HEK293T (cell line): ENCODE measurements at regions not wholly inside any gene's neighbourhood (a gene's known extent, or its start where the extent isn't known, plus 50 kb on each side); places are given as distances from the start of the nearest gene placed in this dataset.

ENCODE experiments used
- CTCF ChIA-PET: fragments of 350-600 bp; formaldehyde crosslinking; extraction: SDS; loops from one replicate; lab custom pipeline; 2021; ENCODE audit warnings: antibody characterized with exemption, inconsistent platforms; lab: Yijun Ruan, JAX
- POLR2A ChIA-PET: fragments of 350-600 bp; formaldehyde crosslinking; extraction: SDS; loops from one replicate; lab custom pipeline; 2020; ENCODE audit warnings: antibody characterized with exemption, inconsistent platforms; lab: Yijun Ruan, JAX
- DNase-seq: peaks from one replicate; pipeline ENCODE4 v3.0.0; 2012; ENCODE audit warnings: mixed read lengths; ENCODE audit errors: extremely low spot score
- ARNT ChIP-seq: fragments of 450-650 bp; IDR thresholded peaks from 2 replicates; pipeline ENCODE4 v1.6.1; 2017; ENCODE audit warnings: mild to moderate bottlenecking
- BHLHE40 ChIP-seq: fragments of 450-650 bp; IDR thresholded peaks from 2 replicates; pipeline ENCODE4 v1.6.1; 2016; ENCODE audit warnings: mild to moderate bottlenecking, moderate library complexity, borderline replicate concordance
- CTBP1 ChIP-seq: fragments of 450-650 bp; IDR thresholded peaks from 2 replicates; pipeline ENCODE4 v1.6.1; 2016; ENCODE audit warnings: borderline replicate concordance
- ELF4 ChIP-seq: fragments of 450-650 bp; IDR thresholded peaks from 2 replicates; pipeline ENCODE4 v1.6.1; 2017; ENCODE audit warnings: antibody characterized with exemption
- FOXA1 ChIP-seq: fragments of 450-650 bp; IDR thresholded peaks from 2 replicates; pipeline ENCODE4 v1.6.1; 2016; ENCODE audit warnings: mild to moderate bottlenecking
- FOXK2 ChIP-seq: fragments of 450-650 bp; IDR thresholded peaks from 2 replicates; pipeline ENCODE4 v1.6.1; 2016; ENCODE audit warnings: mild to moderate bottlenecking
- FOXM1 ChIP-seq: fragments of 450-650 bp; IDR thresholded peaks from 2 replicates; pipeline ENCODE4 v1.6.1; 2017; ENCODE audit warnings: mild to moderate bottlenecking, borderline replicate concordance
- HDGF ChIP-seq: fragments of 450-650 bp; IDR thresholded peaks from 2 replicates; pipeline ENCODE4 v1.6.1; 2017; ENCODE audit warnings: antibody characterized with exemption, borderline replicate concordance
- L3MBTL2 ChIP-seq: fragments of 450-650 bp; conservative IDR thresholded peaks from 2 replicates; pipeline ENCODE4 v1.6.1; 2016; ENCODE audit warnings: mild to moderate bottlenecking
- LEF1 ChIP-seq: fragments of 450-650 bp; IDR thresholded peaks from 2 replicates; pipeline ENCODE4 v1.6.1; 2017; ENCODE audit warnings: mild to moderate bottlenecking, borderline replicate concordance
- NFRKB ChIP-seq: fragments of 450-650 bp; IDR thresholded peaks from 2 replicates; pipeline ENCODE4 v1.6.1; 2016; ENCODE audit warnings: mild to moderate bottlenecking, moderate library complexity
- PKNOX1 ChIP-seq: fragments of 450-650 bp; IDR thresholded peaks from 2 replicates; pipeline ENCODE4 v1.6.1; 2016
- SP1 ChIP-seq: fragments of 450-650 bp; IDR thresholded peaks from 2 replicates; pipeline ENCODE4 v1.6.1; 2017
- SUZ12 ChIP-seq: fragments of 450-650 bp; IDR thresholded peaks from 2 replicates; pipeline ENCODE4 v1.6.1; 2016; ENCODE audit warnings: mild to moderate bottlenecking
- TARDBP ChIP-seq: fragments of 450-650 bp; IDR thresholded peaks from 2 replicates; pipeline ENCODE4 v1.6.1; 2016
- ZNF384 ChIP-seq: fragments of 450-650 bp; IDR thresholded peaks from 2 replicates; pipeline ENCODE4 v1.6.1; 2016

- no peak for TF ChIP-seq BHLHE40
- CTCF ChIA-PET: no interaction called here
These were observed 601.0 kb downstream of the PDCD6IP start for GRCh38 chr3:34399401-34399800.

GRCh38 chr3:34405159-34405558 lies 606.7 kb downstream of the PDCD6IP start:
- POLR2A ChIA-PET: no interaction called here
- DNase-seq: no peak
- CTCF ChIA-PET: no interaction called here
- TF ChIP-seq SUZ12: no peak
- TF ChIP-seq ZNF384: no peak
- TF ChIP-seq PKNOX1: no peak
- TF ChIP-seq NFRKB: no peak
- TF ChIP-seq FOXM1: no peak
- TF ChIP-seq ARNT: no peak
- no peak for TF ChIP-seq L3MBTL2
- no peak for TF ChIP-seq FOXA1
- no peak for TF ChIP-seq BHLHE40
- TF ChIP-seq SP1: no peak
- TF ChIP-seq CTBP1: no peak
- no peak for TF ChIP-seq HDGF
- no peak for TF ChIP-seq ELF4
- no peak for TF ChIP-seq TARDBP
- no peak for TF ChIP-seq LEF1
- no peak for TF ChIP-seq FOXK2

More at GRCh38 chr3:34399401-34399800, 601.0 kb downstream of the PDCD6IP start:
- DNase-seq: no peak
- POLR2A ChIA-PET: no interaction called here

- CTCF ChIA-PET: no interaction called here
- no peak for TF ChIP-seq FOXM1
These were observed 608.9 kb downstream of the PDCD6IP start for GRCh38 chr3:34407281-34407680.

GRCh38 chr3:34408088-34408487 lies 609.7 kb downstream of the PDCD6IP start:
- ChIA-PET POLR2A (no interaction called here), CTCF (no interaction called here)
- TF ChIP-seq SUZ12 (no peak), FOXK2 (no peak), L3MBTL2 (no peak), FOXM1 (no peak), ARNT (no peak), PKNOX1 (no peak), FOXA1 (no peak), ELF4 (no peak), SP1 (no peak), NFRKB (no peak), CTBP1 (no peak)
- DNase-seq: no peak

More at GRCh38 chr3:34407281-34407680, 608.9 kb downstream of the PDCD6IP start:
- DNase-seq: no peak
- POLR2A ChIA-PET: no interaction called here

- POLR2A ChIA-PET: no interaction called here
These were observed 613.2 kb downstream of the PDCD6IP start for GRCh38 chr3:34411596-34411995.

GRCh38 chr3:34419801-34420200 lies 621.4 kb downstream of the PDCD6IP start:
- DNase-seq: no peak
- TF ChIP-seq ELF4 (no peak), FOXM1 (no peak)
- ChIA-PET CTCF (no interaction called here), POLR2A (no interaction called here)

More at GRCh38 chr3:34411596-34411995, 613.2 kb downstream of the PDCD6IP start:
- CTCF ChIA-PET: no interaction called here
- DNase-seq: no peak
- no peak for TF ChIP-seq BHLHE40
- TF ChIP-seq FOXK2: no peak
- no peak for TF ChIP-seq ARNT
- TF ChIP-seq LEF1: no peak
- TF ChIP-seq HDGF: no peak
- no peak for TF ChIP-seq TARDBP
- no peak for TF ChIP-seq NFRKB
- TF ChIP-seq SP1: no peak
- TF ChIP-seq FOXA1: no peak
- TF ChIP-seq ZNF384: no peak
- TF ChIP-seq L3MBTL2: no peak
- TF ChIP-seq FOXM1: no peak
- TF ChIP-seq ELF4: no peak
- no peak for TF ChIP-seq CTBP1
- no peak for TF ChIP-seq SUZ12
- TF ChIP-seq PKNOX1: no peak

- CTCF ChIA-PET: no interaction called here
- POLR2A ChIA-PET: no interaction called here
- TF ChIP-seq ELF4: no peak
- no peak for TF ChIP-seq FOXK2
- no peak for TF ChIP-seq LEF1
- no peak for TF ChIP-seq NFRKB
- no peak for TF ChIP-seq SP1
- no peak for DNase-seq
These were observed 623.3 kb downstream of the PDCD6IP start for GRCh38 chr3:34421762-34422161.
